Stimulated activated CD4-positive, alpha-beta T cell treated with anti-CD3 and anti-CD28 coated beads, Interleukin-12 subunit alpha, Interleukin-12 subunit beta, amount 100 ng/mL, for 24 hours (primary cell): ENCODE measurements at regions not wholly inside any gene's neighbourhood (a gene's known extent, or its start where the extent isn't known, plus 50 kb on each side); places are given as distances from the start of the nearest gene placed in this dataset.

Source experiments
- DNase-seq, 2 experiments: peaks; one replicate each; pipeline ENCODE4 v3.0.0-alpha.2; 2020; ENCODE audit warnings: low read depth in 2 of 2

GRCh38 chr16:49910541-49911071, 54.7 kb upstream of the ZNF423 start:
- no peak for DNase-seq

- no peak for DNase-seq
Measured at GRCh38 chr16:49911430-49911829, 55.5 kb upstream of the ZNF423 start.

- DNase-seq = no peak
Measured at GRCh38 chr16:49912721-49913120, 56.8 kb upstream of the ZNF423 start.

GRCh38 chr16:49913720-49914119, 57.8 kb upstream of the ZNF423 start:
- no peak for DNase-seq

- no peak for DNase-seq
Measured at GRCh38 chr16:49914657-49915056, 58.7 kb upstream of the ZNF423 start.

- DNase-seq = no peak
Measured at GRCh38 chr16:49918257-49918656, 62.3 kb upstream of the ZNF423 start.

GRCh38 chr16:49919327-49919726, 63.4 kb upstream of the ZNF423 start:
- no peak for DNase-seq

- no peak for DNase-seq
Measured at GRCh38 chr16:49920397-49920796, 64.5 kb upstream of the ZNF423 start.

- no peak for DNase-seq
Measured at GRCh38 chr16:49921106-49921505, 65.2 kb upstream of the ZNF423 start.

GRCh38 chr16:49921791-49922456, 66.0 kb upstream of the ZNF423 start:
- peak in 1 of 2 experiments; percentile 43 for DNase-seq

GRCh38 chr16:49923411-49923810, 67.5 kb upstream of the ZNF423 start:
- DNase-seq = no peak

GRCh38 chr16:49924078-49924477, 68.2 kb upstream of the ZNF423 start:
- DNase-seq = no peak

GRCh38 chr16:49926941-49927340, 71.0 kb upstream of the ZNF423 start:
- DNase-seq = no peak

GRCh38 chr16:49928176-49929041, 72.5 kb upstream of the ZNF423 start:
- no peak for DNase-seq

- DNase-seq = no peak
Measured at GRCh38 chr16:49929626-49930025, 73.7 kb upstream of the ZNF423 start.

GRCh38 chr16:49930841-49931240, 74.9 kb upstream of the ZNF423 start:
- DNase-seq = no peak

GRCh38 chr16:49931266-49931665, 75.4 kb upstream of the ZNF423 start:
- no peak for DNase-seq

GRCh38 chr16:49931916-49932315, 76.0 kb upstream of the ZNF423 start:
- no peak for DNase-seq

- no peak for DNase-seq
Measured at GRCh38 chr16:49932434-49932833, 76.5 kb upstream of the ZNF423 start.

- DNase-seq = no peak
Measured at GRCh38 chr16:49932946-49933345, 77.0 kb upstream of the ZNF423 start.

GRCh38 chr16:49936791-49937190, 80.9 kb upstream of the ZNF423 start:
- no peak for DNase-seq

- no peak for DNase-seq
Measured at GRCh38 chr16:49937886-49938285, 82.0 kb upstream of the ZNF423 start.

- no peak for DNase-seq
Measured at GRCh38 chr16:49939495-49939894, 83.6 kb upstream of the ZNF423 start.
